ENCODE measurements at regions not wholly inside any gene's neighbourhood (a gene's known extent, or its start where the extent isn't known, plus 50 kb on each side); places are given as distances from the start of the nearest gene placed in this dataset.

DNA sequence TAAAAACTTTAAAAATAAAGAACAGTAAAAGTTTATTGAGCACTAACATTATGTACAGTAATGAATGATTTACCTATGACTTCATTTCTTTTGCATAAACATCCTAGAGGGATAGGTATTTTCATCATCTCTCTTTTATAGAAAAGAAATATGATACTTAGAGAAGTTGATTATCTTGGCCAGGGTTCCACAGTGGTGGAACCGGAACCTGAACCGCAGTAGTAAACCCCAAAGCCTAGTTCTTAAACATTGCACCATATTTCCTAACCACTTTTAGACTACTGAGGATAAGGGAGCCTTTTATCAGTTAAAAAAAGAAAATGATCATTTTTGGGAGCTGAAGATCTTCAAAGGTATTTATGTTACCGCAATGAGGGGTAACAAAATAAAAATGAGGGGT, 205.7 kb upstream of the SGCD start:
- H3K4me1 ChIP-seq = peaks cover 0 to 9% (median 0%) of the 10 kb centered on the region in 12 donors
- H3K9me3 ChIP-seq = no peaks in the 10 kb centered on the region
- TF ChIP-seq, protein P1, sequence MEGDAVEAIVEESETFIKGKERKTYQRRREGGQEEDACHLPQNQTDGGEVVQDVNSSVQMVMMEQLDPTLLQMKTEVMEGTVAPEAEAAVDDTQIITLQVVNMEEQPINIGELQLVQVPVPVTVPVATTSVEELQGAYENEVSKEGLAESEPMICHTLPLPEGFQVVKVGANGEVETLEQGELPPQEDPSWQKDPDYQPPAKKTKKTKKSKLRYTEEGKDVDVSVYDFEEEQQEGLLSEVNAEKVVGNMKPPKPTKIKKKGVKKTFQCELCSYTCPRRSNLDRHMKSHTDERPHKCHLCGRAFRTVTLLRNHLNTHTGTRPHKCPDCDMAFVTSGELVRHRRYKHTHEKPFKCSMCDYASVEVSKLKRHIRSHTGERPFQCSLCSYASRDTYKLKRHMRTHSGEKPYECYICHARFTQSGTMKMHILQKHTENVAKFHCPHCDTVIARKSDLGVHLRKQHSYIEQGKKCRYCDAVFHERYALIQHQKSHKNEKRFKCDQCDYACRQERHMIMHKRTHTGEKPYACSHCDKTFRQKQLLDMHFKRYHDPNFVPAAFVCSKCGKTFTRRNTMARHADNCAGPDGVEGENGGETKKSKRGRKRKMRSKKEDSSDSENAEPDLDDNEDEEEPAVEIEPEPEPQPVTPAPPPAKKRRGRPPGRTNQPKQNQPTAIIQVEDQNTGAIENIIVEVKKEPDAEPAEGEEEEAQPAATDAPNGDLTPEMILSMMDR (IDR thresholded peaks at IDR 0.05) = no peak
- no peak for TF ChIP-seq POLR2A (IDR thresholded peaks at IDR 0.05)
- 80 to 88% (median 85%) methylated on average over 3 of the region's 3 CpGs for WGBS, 4 donors
- ATAC-seq (no peak), DNase-seq (no peak)
- no peaks in the 10 kb centered on the region for H3K36me3 ChIP-seq
- no peaks in the 10 kb centered on the region for H3K27me3 ChIP-seq
- H3K27ac ChIP-seq = no peak overlapping the region
- no peak overlapping the region for H3K4me3 ChIP-seq
- intact Hi-C loops (cut with DNase I) = no loop called here

DNA sequence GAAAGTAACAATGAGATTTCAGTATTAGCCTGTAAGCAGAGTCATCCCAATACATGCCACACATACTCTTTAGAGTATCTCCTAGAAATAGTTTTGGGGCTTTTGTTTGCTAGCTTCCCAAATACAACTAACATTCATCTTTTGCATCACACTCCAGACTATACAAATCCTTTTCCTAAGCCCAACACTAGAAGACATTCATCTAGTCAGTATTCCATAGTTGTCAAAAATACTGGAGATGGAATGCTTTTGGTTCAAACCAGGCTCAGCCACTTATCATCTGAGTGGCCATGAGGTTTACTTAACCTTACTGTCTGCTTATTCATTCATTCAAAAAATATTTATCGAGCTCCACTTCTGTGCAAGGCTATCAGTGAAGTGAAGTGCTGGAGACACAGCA, 205.1 kb upstream of the SGCD start:
- H3K4me3 ChIP-seq = no peak overlapping the region
- intact Hi-C loops (cut with DNase I) = no loop called here
- peaks cover 0 to 9% (median 0%) of the 10 kb centered on the region in 12 donors for H3K4me1 ChIP-seq
- 25 to 30% (median 30%) methylated on average over 1 of the region's 1 CpG for WGBS, 4 donors
- ATAC-seq = no peak
- H3K9me3 ChIP-seq = no peaks in the 10 kb centered on the region
- TF ChIP-seq, protein P1 (IDR thresholded peaks at IDR 0.05) = no peak
- no peak for TF ChIP-seq POLR2A (IDR thresholded peaks at IDR 0.05)
- H3K36me3 ChIP-seq = no peaks in the 10 kb centered on the region
- no peak overlapping the region for H3K27ac ChIP-seq
- DNase-seq = no peak
- H3K27me3 ChIP-seq = no peaks in the 10 kb centered on the region

DNA sequence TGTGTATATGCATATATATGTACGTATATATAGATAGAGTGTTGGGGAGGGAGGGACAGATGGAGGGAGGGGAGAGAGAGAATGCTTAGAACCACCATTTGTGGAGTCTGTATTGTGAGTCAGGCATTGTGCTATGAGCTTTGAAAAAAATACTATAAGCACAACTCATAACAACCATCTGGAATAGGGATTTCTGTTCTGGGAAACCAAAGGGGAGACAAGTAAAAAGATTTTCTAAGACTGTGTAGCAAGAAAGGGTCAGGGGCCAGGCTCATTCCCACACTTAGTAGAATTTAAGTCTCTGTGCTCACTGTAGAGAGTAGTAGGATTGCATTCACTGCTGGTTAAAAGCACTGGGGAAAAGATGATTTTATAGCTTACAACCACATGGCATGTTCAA, 202.3 kb upstream of the SGCD start:
- peaks cover 0 to 15% (median 4%) of the 10 kb centered on the region in 12 donors for H3K4me1 ChIP-seq
- DNase-seq = no peak
- TF ChIP-seq, protein P1 (IDR thresholded peaks at IDR 0.05) = no peak
- TF ChIP-seq POLR2A (IDR thresholded peaks at IDR 0.05) = no peak
- WGBS, 4 donors = 0 to 95% (median 73%) methylated on average over 1 of the region's 1 CpG
- no peaks in the 10 kb centered on the region for H3K9me3 ChIP-seq
- no peak overlapping the region for H3K4me3 ChIP-seq
- H3K36me3 ChIP-seq = no peaks in the 10 kb centered on the region
- no peak overlapping the region for H3K27ac ChIP-seq
- no peak for ATAC-seq
- intact Hi-C loops (cut with DNase I) = no loop called here
- H3K27me3 ChIP-seq = no peaks in the 10 kb centered on the region

DNA sequence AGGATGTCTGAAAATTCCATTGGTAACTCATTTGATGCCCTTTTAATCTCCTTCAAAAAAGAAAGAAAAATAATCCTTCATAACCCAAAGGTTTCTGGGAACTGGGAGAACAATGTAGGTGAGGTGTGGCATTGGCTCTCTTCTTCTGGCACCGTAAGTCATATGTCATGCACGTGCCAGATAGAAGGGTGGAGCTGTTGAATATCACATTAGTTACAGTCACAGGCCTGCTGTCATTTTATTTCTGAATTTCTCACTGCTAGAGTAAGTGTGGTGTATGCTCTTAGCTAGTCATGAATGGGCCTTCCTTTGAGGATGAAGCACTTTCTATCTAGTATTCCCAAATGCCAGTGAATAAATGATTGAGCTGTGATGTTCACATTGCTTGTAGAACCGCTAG, 201.8 kb upstream of the SGCD start:
- peaks cover 0 to 15% (median 4%) of the 10 kb centered on the region in 12 donors for H3K4me1 ChIP-seq
- no peaks in the 10 kb centered on the region for H3K9me3 ChIP-seq
- DNase-seq (no peak), ATAC-seq (no peak)
- H3K4me3 ChIP-seq = no peak overlapping the region
- intact Hi-C loops (cut with DNase I) = no loop called here
- TF ChIP-seq, protein P1 (IDR thresholded peaks at IDR 0.05) = no peak
- no peak for TF ChIP-seq POLR2A (IDR thresholded peaks at IDR 0.05)
- no peaks in the 10 kb centered on the region for H3K27me3 ChIP-seq
- no peaks in the 10 kb centered on the region for H3K36me3 ChIP-seq
- 53 to 62% (median 60%) methylated on average over 3 of the region's 3 CpGs for WGBS, 4 donors
- H3K27ac ChIP-seq = no peak overlapping the region
